Epithelial cell of esophagus (primary cell): ENCODE measurements at regions not wholly inside any gene's neighbourhood (a gene's known extent, or its start where the extent isn't known, plus 50 kb on each side); places are given as distances from the start of the nearest gene placed in this dataset.
A peak's percentile ranks its signal among the peaks of the same experiment; 100 is the strongest.

Experiments used
- DNase-seq: peaks from one replicate; pipeline ENCODE4 v3.0.0; 2010; ENCODE audit warnings: low read depth
- H3K4me3 ChIP-seq: 2 replicates; pipeline ENCODE4 v1.5.1; 2011; ENCODE audit warnings: mild to moderate bottlenecking, low read length, control low read depth
- CTCF ChIP-seq: IDR thresholded peaks from 2 replicates; pipeline ENCODE4 v1.5.1; 2011; ENCODE audit warnings: low read depth, mild to moderate bottlenecking, low read length, control low read depth, inconsistent platforms; ENCODE audit not compliant: insufficient read depth; ENCODE audit errors: missing control alignments

DNA sequence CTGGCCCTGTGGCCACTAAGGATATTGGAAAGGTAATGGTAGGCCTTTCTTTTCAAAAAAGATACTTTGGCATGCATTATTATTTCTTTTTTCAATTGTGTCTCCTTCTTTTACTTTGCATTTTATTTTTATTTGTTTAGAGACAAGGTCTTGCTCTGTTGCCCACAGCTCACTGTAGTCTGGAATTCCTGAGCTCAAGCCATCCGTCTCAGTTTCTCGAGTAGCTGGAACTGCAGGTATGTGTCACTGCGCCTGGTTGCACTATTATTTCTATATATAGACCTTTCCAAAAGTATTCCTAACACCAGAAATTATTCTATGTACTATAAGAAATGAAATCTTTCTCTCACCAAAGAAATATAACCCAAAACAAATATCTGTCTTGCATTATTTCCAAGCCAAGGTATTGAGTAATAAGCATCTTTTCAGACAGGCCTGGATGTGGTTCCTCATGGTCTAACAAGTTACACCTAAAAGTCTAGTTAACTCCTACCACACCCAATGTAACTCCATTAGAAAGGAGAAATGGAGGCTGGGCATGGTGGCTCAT is 500.8 kb upstream of the ANKRD30A start:
- DNase-seq = no peak
- TF ChIP-seq CTCF = no peak

GRCh38 chr10:36621346-36621745 is 504.1 kb upstream of the ANKRD30A start:
- H3K4me3 ChIP-seq = no peak overlapping the region
- TF ChIP-seq CTCF = no peak
- DNase-seq = peak; percentile 23

More for the DNA sequence above, 500.8 kb upstream of the ANKRD30A start:
- no peak overlapping the region for H3K4me3 ChIP-seq

DNA sequence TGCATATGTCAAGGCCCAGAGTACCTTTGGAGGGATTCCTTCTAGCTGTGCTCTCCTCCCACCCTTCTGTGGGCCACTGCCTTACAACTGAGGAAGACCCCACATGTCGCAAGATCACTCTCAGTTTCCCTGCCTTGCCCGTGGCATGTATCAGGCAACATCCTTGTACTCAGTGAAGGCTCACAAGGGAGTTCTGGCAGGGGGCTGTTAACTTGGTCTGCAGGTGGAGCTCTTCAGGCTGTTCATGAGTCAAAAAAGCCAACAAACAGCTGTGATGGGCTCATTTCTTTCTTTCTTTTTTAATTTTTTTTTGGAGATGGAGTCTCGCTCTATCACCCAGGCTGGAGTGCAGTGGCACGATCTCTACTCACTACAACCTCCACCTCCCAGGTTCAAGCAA is 513.0 kb upstream of the ANKRD30A start:
- DNase-seq = no peak
- TF ChIP-seq CTCF = no peak
- no peak overlapping the region for H3K4me3 ChIP-seq

GRCh38 chr10:36608866-36609265 is 516.5 kb upstream of the ANKRD30A start:
- no peak for DNase-seq
- H3K4me3 ChIP-seq = no peak overlapping the region
- no peak for TF ChIP-seq CTCF

- no peak for DNase-seq
- no peak overlapping the region for H3K4me3 ChIP-seq
- TF ChIP-seq CTCF = no peak
Observed at GRCh38 chr10:36608251-36608650, 517.1 kb upstream of the ANKRD30A start.

- peak; percentile 18 for DNase-seq
Observed at GRCh38 chr10:36606234-36606839, 519.1 kb upstream of the ANKRD30A start.

More at GRCh38 chr10:36606234-36606839, 519.1 kb upstream of the ANKRD30A start:
- no peak for TF ChIP-seq CTCF
- no peak overlapping the region for H3K4me3 ChIP-seq
